Activated CD4-positive, alpha-beta T cell treated with anti-CD3 and anti-CD28 coated beads, Interleukin-2, amount 50 U/mL, for 24 hours (primary cell): ENCODE measurements at regions not wholly inside any gene's neighbourhood (a gene's known extent, or its start where the extent isn't known, plus 50 kb on each side); places are given as distances from the start of the nearest gene placed in this dataset.

Experiments
- DNase-seq, 2 donors: peaks; one replicate each; pipeline ENCODE4 v3.0.0-alpha.2; 2020; ENCODE audit warnings: low read depth in 1 of 2, low spot score in 1 of 2

- DNase-seq, result no peak
These were observed 879.3 kb upstream of the SLIT2 start for GRCh38 chr4:19372390-19372789.

GRCh38 chr4:19368800-19369199 is 882.9 kb upstream of the SLIT2 start:
- no peak for DNase-seq

DNA sequence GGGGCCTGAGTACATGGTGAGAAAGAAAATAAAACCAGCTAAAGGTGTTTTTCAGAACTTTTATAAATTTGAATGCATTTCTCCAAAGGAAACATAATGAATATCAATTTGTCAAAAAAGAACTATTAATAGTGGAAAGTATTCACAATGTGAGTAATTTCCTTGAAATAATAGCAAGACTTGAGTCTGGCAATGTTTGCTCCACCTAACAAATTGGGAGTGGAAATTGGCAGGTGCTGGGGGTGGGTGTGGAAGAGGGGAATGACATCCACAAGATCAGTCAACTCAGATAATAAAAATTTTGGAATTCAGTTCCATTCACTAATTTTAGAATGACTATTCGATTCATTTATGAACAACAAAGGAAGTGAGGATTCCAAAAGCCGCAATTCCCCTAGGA is 884.8 kb upstream of the SLIT2 start:
- DNase-seq, result no peak

- no peak for DNase-seq
These were observed 893.7 kb upstream of the SLIT2 start for GRCh38 chr4:19358015-19358414.

GRCh38 chr4:19349416-19349815 is 902.3 kb upstream of the SLIT2 start:
- DNase-seq, result no peak

DNA sequence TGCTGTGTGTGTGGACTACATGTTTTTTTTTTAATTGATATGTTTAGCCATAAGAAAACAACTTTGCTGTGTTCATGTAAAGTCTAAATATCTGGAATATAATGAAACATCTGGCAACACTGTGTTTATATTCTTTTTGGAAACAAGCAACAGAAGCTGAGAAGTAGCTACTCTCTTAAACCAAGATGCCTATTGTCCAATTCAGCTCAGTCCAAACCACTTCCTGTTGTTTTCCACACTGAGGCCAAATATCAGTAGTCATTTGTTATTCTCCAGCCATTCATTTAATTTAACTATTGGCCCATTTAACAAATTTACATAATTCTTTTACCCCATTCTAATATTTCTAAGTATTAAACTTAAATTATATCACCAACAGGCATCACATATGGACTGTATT is 903.0 kb upstream of the SLIT2 start:
- no peak for DNase-seq

DNA sequence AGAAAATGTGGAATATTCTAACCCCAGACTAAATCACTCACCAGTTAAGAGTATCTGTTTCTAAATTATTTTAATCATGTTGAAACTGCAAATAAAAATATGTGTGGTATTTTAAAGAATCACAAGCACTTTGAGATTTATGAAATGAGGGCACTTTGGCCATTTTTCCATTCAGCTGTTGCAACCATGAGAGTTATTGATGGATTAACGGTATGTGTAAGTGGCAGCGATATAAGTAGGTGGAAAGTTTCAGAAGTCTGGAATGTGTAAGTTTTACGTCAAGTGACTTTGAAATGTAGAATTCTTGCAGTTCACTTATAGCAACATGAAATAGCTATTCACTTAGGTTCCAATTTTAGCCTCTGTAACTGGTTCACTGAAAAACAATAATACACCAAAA is 905.1 kb upstream of the SLIT2 start:
- no peak for DNase-seq

GRCh38 chr4:19329631-19330030 is 922.1 kb upstream of the SLIT2 start:
- DNase-seq, result no peak

GRCh38 chr4:19329077-19329476 is 922.6 kb upstream of the SLIT2 start:
- no peak for DNase-seq

DNA sequence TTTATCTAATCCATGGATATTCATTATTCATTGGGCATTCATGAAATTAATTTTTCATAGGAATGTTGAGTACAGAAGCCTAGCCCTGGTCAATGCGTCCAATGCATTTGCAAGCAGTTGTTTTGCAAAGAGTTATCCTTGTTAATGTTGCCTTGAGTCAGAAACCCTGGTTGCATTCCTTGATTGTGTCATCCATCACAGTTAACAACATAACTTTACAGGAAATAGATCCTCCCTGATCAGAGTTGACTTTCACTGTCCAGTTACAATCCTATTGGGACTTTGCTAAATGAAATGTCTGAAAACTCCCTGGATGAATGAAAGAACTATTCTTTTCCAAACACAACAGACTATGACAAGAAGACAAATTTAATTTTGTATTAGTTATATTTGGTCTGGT is 924.3 kb upstream of the SLIT2 start:
- no peak for DNase-seq

DNA sequence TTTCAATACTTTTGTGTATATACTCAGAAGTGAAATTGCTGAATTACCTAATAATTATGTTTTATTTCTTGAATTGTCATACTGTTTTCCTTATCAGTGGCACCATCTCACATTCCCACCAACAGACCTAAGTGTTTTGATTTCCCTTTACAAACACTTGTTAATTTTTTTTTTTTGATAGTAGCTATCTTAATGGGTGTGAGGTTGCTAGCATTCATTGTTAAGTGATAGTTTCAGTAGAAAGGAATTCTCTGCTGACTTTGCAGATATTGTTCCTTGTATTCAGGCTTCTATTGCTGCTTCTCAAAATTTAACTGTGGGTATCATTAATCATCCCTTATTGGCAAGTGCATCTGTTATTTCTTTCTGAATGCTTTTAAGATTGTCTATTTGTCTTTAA is 927.5 kb upstream of the SLIT2 start:
- no peak for DNase-seq

DNA sequence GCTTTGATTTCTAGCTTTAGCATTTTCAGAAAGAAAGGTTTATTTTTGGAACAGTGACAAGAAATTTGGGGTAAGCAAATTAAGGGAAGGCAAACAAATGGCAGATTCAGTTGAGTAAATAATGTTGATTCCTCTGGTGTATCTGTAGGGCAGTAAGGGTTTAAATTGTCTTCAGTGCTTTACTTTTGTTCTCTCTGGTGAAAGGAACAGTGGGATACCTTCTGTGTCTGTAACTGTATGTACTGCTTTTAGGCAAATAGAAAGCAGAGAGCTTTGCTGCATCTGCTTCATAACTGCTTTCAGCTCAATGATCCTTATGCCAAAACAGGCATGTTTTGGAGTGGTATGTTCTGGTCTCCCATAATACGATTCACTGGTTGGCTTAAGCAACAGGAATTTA is 932.1 kb upstream of the SLIT2 start:
- no peak for DNase-seq

- DNase-seq, result no peak
These were observed 934.3 kb upstream of the SLIT2 start for GRCh38 chr4:19317377-19317776.

- DNase-seq, result no peak
These were observed 937.6 kb upstream of the SLIT2 start for GRCh38 chr4:19314116-19314515.

DNA sequence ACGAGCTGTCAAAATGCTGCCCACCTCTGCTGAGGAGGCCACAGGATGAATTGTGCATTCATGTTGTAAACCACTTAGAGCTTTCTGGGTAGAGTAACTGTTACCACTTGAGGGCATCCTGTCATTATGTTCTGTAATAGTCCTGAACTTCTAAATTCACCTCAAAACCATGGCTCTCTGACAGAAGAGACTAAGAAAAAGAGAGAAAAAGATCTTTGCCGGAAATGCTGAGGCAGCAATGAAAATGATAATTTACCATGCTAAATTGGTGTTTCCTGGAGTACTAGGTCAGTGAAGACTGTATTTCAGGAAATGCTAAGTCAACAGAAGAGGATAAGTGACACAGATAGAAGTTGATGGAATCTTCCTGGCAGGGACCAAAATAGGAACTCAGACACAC is 942.3 kb upstream of the SLIT2 start:
- no peak for DNase-seq

DNA sequence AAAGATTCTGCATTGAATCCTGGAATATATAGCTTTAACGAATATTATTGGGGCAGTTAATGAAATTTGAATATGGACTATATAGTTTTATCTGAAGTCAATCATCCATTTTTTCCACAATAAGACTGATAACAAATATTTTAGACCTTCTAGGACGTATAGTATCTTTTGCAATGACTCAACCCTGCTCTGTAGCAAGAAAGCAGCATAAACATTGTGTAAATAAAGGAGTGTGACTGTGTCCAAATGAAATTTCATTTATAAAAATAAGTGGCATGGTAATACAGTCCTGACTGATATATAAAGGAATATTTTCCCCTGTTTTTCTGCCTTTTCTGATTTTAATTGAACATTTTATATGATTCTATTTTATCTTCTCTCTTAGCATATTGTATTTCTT is 947.7 kb upstream of the SLIT2 start:
- no peak for DNase-seq

DNA sequence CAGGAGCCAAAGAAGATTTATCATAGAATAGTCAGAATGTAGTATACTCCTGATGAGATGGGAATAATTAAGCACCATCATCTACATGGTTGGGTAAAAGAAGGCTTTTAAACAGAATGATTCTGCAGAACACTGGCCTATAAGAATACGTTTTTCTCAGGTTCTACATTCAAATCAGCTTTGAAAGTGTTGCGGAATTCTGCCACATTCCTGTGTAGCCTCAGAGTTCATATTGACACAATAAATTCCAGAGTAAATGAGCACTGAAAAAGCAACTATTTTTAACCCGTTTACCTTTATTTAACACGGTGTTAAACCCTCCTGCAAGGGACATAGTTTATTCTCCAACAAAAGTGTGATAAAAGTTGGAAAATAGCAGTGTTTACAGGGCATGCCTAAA is 950.2 kb upstream of the SLIT2 start:
- no peak for DNase-seq

DNA sequence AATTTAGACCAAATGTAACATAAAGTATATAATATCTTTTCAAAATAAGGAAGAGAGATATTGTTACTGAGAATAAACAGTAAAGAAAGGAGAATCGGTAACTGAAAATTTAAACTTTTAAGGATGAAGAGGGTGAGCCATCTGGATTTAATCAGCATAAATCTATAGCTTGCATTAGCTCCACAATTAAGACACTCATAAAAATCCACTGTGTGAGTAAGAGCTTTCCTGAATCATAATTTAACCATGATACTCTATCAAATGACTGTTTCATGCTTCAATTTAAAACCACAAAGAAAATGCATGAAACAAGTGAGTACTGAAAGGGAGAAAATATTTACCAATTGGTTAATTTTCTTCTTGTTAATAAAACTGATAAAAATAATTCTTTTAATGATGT is 951.5 kb upstream of the SLIT2 start:
- DNase-seq, result no peak

DNA sequence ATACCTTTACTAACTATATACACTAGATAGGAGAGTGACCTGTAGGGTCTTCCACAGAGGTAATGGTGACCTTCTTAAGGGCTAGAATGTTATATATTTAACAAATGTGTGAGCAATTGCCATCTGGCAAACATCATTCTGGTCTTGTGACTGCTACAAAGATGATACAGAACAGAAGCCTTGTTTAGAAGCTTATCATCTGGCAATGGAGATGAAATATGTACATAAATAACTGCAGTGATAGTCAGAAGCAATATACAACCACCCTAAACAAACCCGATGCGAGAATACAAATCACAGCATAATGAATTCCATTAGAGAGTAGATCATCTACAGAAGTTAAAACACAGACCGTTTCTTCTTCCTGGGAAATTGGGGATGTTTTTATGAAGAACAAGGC is 952.7 kb upstream of the SLIT2 start:
- no peak for DNase-seq

- DNase-seq, result no peak
These were observed 957.9 kb upstream of the SLIT2 start for GRCh38 chr4:19293781-19294180.

DNA sequence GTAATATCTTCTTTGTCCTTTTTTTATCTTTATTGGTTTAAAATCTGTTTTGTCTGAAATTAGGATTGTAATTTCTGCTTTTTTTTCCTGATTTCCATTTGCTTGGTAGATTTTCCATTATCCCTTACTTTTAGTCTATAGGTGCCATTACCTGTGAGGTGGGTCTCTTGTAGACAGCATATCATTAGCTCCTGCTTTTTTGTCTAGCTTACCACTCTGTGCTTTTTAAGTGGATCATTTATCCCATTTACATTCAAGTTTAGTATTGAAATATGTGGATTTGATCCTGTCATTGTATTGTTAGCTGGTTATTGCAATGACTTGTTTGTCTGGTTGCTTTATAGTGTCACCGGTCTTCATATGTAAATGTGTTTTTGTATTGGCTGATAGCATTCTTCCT is 958.6 kb upstream of the SLIT2 start:
- no peak for DNase-seq

DNA sequence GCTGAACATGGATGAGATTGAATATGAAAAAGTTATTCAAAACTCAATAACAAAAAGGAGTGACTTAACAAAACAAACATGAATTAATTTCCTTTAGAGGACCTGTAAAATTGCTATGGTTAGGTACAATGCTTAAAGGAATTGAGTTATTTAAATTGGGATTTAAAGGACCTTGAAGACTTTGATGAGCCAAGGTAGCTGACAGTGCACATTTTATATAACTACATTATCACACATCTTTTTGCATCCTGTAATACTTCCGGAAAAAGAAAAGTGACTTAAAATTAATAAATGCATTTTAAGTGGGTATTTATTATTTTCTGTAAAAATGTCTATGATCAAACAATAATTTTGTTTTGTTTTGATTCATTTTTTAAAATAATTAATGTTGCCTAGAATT is 964.8 kb upstream of the SLIT2 start:
- no peak for DNase-seq

DNA sequence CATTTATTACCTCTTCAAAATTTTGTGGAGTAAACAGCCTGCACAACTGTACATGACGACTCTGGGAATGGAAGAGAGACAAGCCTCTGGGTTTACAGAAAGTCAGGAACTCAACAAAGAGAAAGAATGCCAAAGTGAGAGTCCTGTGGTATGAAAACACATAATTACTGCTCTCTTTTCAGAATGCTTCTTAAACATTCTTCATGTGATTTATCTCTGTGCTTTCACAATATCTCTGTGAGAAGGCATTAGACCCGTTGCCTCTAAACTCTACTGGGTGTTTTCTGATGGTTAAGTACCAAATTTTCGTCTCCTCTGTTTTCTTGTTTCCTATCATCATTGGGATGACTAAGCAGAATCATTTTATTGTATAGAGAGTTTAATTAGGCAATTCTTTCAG is 966.6 kb upstream of the SLIT2 start:
- DNase-seq, result no peak

DNA sequence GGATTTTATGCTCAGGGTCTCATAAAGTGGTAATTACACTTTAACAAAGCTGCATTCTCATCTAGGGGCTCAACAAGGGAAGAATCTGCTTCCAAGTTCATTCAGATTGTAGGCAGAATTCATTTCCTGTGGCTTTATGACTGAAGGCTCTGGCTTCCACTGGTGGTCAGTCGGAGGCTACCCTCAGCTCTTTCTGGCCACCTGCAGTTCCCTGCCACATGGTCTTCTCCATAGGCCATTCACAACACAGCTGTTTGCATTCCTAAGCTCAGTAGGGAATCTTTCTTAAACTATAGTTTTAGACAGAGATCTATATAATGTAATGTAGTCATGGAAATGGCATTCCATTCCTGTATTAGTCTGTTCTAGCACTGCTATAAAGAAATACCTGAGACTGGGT is 973.0 kb upstream of the SLIT2 start:
- DNase-seq, result no peak
